Stimulated activated CD4-positive, alpha-beta T cell treated with anti-CD3 and anti-CD28 coated beads, Interleukin-4, amount 100 ng/mL, for 4 hours (primary cell): ENCODE measurements at regions not wholly inside any gene's neighbourhood (a gene's known extent, or its start where the extent isn't known, plus 50 kb on each side); places are given as distances from the start of the nearest gene placed in this dataset.

Experiments used
- DNase-seq, 2 experiments: peaks; one replicate each; pipeline ENCODE4 v3.0.0-alpha.2; 2020

GRCh38 chr18:71689416-71690160, 854.6 kb downstream of the CBLN2 start:
- no peak for DNase-seq

GRCh38 chr18:71682591-71682990, 861.6 kb downstream of the CBLN2 start:
- DNase-seq = no peak

- DNase-seq = no peak
Measured at GRCh38 chr18:71678144-71678543, 866.0 kb downstream of the CBLN2 start.

- DNase-seq = no peak
Measured at GRCh38 chr18:71673954-71674353, 870.2 kb downstream of the CBLN2 start.

GRCh38 chr18:71673498-71673897, 870.6 kb downstream of the CBLN2 start:
- no peak for DNase-seq

- no peak for DNase-seq
Measured at GRCh38 chr18:71666481-71666880, 877.7 kb downstream of the CBLN2 start.

GRCh38 chr18:71665131-71665530, 879.0 kb downstream of the CBLN2 start:
- no peak for DNase-seq

GRCh38 chr18:71643822-71644221, 900.3 kb downstream of the CBLN2 start:
- no peak for DNase-seq

GRCh38 chr18:71630696-71631095, 913.4 kb downstream of the CBLN2 start:
- DNase-seq = no peak

- DNase-seq = no peak
Measured at GRCh38 chr18:71625556-71626090, 918.5 kb downstream of the CBLN2 start.

- DNase-seq = no peak
Measured at GRCh38 chr18:71598374-71598773, 945.8 kb downstream of the CBLN2 start.

GRCh38 chr18:71597219-71597618, 946.9 kb downstream of the CBLN2 start:
- no peak for DNase-seq

- DNase-seq = no peak
Measured at GRCh38 chr18:71583252-71583651, 960.9 kb downstream of the CBLN2 start.

- DNase-seq = no peak
Measured at GRCh38 chr18:71554686-71555085, 989.5 kb downstream of the CBLN2 start.

GRCh38 chr18:71541643-71542042, 1002.5 kb downstream of the CBLN2 start:
- no peak for DNase-seq

GRCh38 chr18:71529703-71530303, 1014.3 kb downstream of the CBLN2 start:
- DNase-seq = no peak

- no peak for DNase-seq
Measured at GRCh38 chr18:71523483-71524435, 1020.4 kb downstream of the CBLN2 start.

GRCh38 chr18:71505526-71505925, 1038.6 kb downstream of the CBLN2 start:
- no peak for DNase-seq

- no peak for DNase-seq
Measured at GRCh38 chr18:71503222-71503621, 1040.9 kb downstream of the CBLN2 start.

- DNase-seq = no peak
Measured at GRCh38 chr18:71485611-71486010, 1058.5 kb downstream of the CBLN2 start.

GRCh38 chr18:71471963-71472725, 1072.0 kb downstream of the CBLN2 start:
- DNase-seq = no peak

GRCh38 chr18:71456206-71456605, 1087.9 kb downstream of the CBLN2 start:
- DNase-seq = no peak

GRCh38 chr18:71450257-71450656, 1093.9 kb downstream of the CBLN2 start:
- DNase-seq = no peak
